Lower leg skin (tissue), 3 donors: ENCODE measurements at regions not wholly inside any gene's neighbourhood (a gene's known extent, or its start where the extent isn't known, plus 50 kb on each side); places are given as distances from the start of the nearest gene placed in this dataset.

Experiments
- CTCF ChIP-seq, 3 donors: fragments of 450-650 bp; IDR thresholded peaks; one replicate each; pipeline ENCODE4 v1.5.1; 2016; ENCODE audit warnings: antibody characterized with exemption in 3 of 3, mild to moderate bottlenecking in 3 of 3, moderate library complexity in 2 of 3
- POLR2A ChIP-seq, 2 donors: fragments of 450-650 bp; IDR thresholded peaks; one replicate each; pipeline ENCODE4 v1.6.1; 2016 to 2017; ENCODE audit warnings: antibody characterized with exemption in 2 of 2, mild to moderate bottlenecking in 1 of 2, moderate library complexity in 1 of 2

DNA sequence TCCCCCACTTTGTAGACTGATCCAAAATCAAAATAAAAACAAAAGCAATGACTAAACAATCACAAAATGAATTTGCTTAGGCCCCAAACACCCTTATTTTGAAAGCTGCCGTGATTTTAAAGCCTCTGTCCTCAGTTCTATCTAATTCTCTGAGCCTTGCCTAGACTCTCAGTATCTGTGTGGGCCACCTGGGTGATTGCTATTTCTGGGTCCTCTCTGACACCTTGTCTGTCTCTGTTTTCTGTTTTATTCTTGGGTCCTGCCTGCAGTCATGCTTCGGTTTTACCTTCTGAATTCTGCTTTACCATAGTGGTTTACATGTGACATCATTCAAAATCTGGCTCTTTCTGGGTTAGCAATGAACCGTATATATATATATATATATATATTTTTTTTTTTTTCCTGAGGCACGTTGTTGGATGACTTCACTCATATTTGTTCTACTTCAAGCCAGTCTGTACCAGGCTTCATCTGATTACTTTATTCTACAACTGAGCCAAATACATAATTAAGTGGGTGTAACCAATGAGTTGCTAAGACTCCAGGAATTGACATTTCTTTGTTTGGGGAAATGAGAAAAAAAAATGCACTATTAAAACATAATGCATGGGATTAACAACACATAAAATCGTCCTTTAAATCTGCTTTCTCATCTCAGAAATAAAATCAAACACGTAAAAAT, 710.7 kb upstream of the SLIT2 start:
- TF ChIP-seq CTCF (IDR thresholded peaks at IDR 0.05) (no peak), POLR2A (IDR thresholded peaks at IDR 0.05) (no peak)
